ENCODE measurements at regions not wholly inside any gene's neighbourhood (a gene's known extent, or its start where the extent isn't known, plus 50 kb on each side); places are given as distances from the start of the nearest gene placed in this dataset.
"Not testable (repeated sequence)": the region's sequence is repeated elsewhere in the genome, so short reads cannot be mapped to it uniquely, and the experiment has no call there.

- ChIA-PET POLR2A (no interaction called here), CTCF (interaction anchor here (1.4 to 3.3 kb wide), 3 partner anchors 12 to 39 kb away, joined by 3 to 11 read pairs (median 10); no protein-coding TSS in a partner anchor)
- DNase-seq (ENCODE audit: extremely low spot score) = no peak
- TF ChIP-seq CTCF (IDR thresholded peaks at IDR 0.05; ENCODE audit: control extremely low read depth, extremely low read depth, low read depth, missing control alignments) = no peak
Measured at GRCh38 chr5:96297290-96297689, 135.8 kb downstream of the PCSK1 start.

GRCh38 chr5:96294884-96295202, 138.2 kb downstream of the PCSK1 start:
- ChIA-PET POLR2A (no interaction called here), CTCF (interaction anchor here (1.3 to 1.6 kb wide), 2 partner anchors 23 to 41 kb away, joined by 3 to 4 read pairs; no protein-coding TSS in a partner anchor)
- TF ChIP-seq CTCF (IDR thresholded peaks at IDR 0.05; ENCODE audit: control extremely low read depth, extremely low read depth, low read depth, missing control alignments) = no peak

GRCh38 chr5:96293966-96294883, 138.8 kb downstream of the PCSK1 start:
- DNase-seq (ENCODE audit: extremely low spot score) = no peak
- ChIA-PET CTCF (interaction anchor here (1.3 to 1.6 kb wide), 2 partner anchors 24 to 41 kb away, joined by 3 to 4 read pairs; no protein-coding TSS in a partner anchor), POLR2A (no interaction called here)
- TF ChIP-seq CTCF (IDR thresholded peaks at IDR 0.05; ENCODE audit: control extremely low read depth, extremely low read depth, low read depth, missing control alignments) = no peak

More at GRCh38 chr5:96294884-96295202, 138.2 kb downstream of the PCSK1 start:
- no peak for DNase-seq (ENCODE audit: extremely low spot score)

- TF ChIP-seq CTCF (IDR thresholded peaks at IDR 0.05; ENCODE audit: control extremely low read depth, extremely low read depth, low read depth, missing control alignments) = no peak
Measured at GRCh38 chr5:96292582-96293247, 140.3 kb downstream of the PCSK1 start.

GRCh38 chr5:96289287-96289686, 143.8 kb downstream of the PCSK1 start:
- POLR2A ChIA-PET; CTCF ChIA-PET; DNase-seq (ENCODE audit: extremely low spot score): not testable (repeated sequence)

More at GRCh38 chr5:96292582-96293247, 140.3 kb downstream of the PCSK1 start:
- DNase-seq (ENCODE audit: extremely low spot score) = no peak
- ChIA-PET CTCF (interaction anchor here (0.8 to 1.0 kb wide), 3 partner anchors 25 to 53 kb away, joined by 3 to 4 read pairs (median 3); no protein-coding TSS in a partner anchor), POLR2A (no interaction called here)

GRCh38 chr5:96288845-96289185, 144.2 kb downstream of the PCSK1 start:
- ChIA-PET POLR2A (no interaction called here), CTCF (no interaction called here)
- TF ChIP-seq CTCF (IDR thresholded peaks at IDR 0.05; ENCODE audit: control extremely low read depth, extremely low read depth, low read depth, missing control alignments) = no peak
- no peak for DNase-seq (ENCODE audit: extremely low spot score)
